Naive B cell (primary cell): ENCODE measurements at regions not wholly inside any gene's neighbourhood (a gene's known extent, or its start where the extent isn't known, plus 50 kb on each side); places are given as distances from the start of the nearest gene placed in this dataset.
"Not testable (repeated sequence)": the region's sequence is repeated elsewhere in the genome, so short reads cannot be mapped to it uniquely, and the experiment has no call there.

ENCODE experiments used
- ATAC-seq, 2 donors: fragments of 150-1000 bp; cut with Tn5 transposase; 2 replicates each; pipeline ENCODE4 v1.10.0; 2021; ENCODE audit warnings: low read depth in 2 of 2, mild to moderate bottlenecking in 2 of 2, moderate library complexity in 2 of 2
- DNase-seq: peaks from one replicate; pipeline ENCODE4 v3.0.0; 2022
- H3K27ac Mint-ChIP-seq, 6 donors: one replicate each; pipeline ENCODE4 v1.8.0; 2020 to 2022; ENCODE audit warnings: mild to moderate bottlenecking in 6 of 6, mixed read lengths in 6 of 6, moderate library complexity in 5 of 6, inconsistent platforms in 2 of 6
- H3K27me3 Mint-ChIP-seq, 3 donors: one replicate each; pipeline ENCODE4 v1.8.0; 2021 to 2022; ENCODE audit warnings: mixed read lengths in 3 of 3, mild to moderate bottlenecking in 1 of 3
- H3K36me3 Mint-ChIP-seq, 2 donors: one replicate each; pipeline ENCODE4 v1.8.0; 2020 to 2022; ENCODE audit warnings: mixed read lengths in 2 of 2, inconsistent platforms in 1 of 2, mild to moderate bottlenecking in 1 of 2
- H3K4me1 Mint-ChIP-seq, 3 donors: one replicate each; pipeline ENCODE4 v1.8.0; 2020 to 2022; ENCODE audit warnings: mixed read lengths in 3 of 3, inconsistent platforms in 1 of 3, mild to moderate bottlenecking in 1 of 3, moderate library complexity in 1 of 3
- H3K4me3 Mint-ChIP-seq, 8 donors: one replicate each; pipeline ENCODE4 v1.8.0; 2020 to 2022; ENCODE audit warnings: mild to moderate bottlenecking in 8 of 8, mixed read lengths in 8 of 8, moderate library complexity in 8 of 8, inconsistent platforms in 2 of 8
- H3K9me3 Mint-ChIP-seq, 7 donors: one replicate each; pipeline ENCODE4 v1.8.0; 2020 to 2022; ENCODE audit warnings: mixed read lengths in 7 of 7, mild to moderate bottlenecking in 5 of 7, inconsistent platforms in 2 of 7, moderate library complexity in 1 of 7

GRCh38 chr11:67795746-67796145, 121.3 kb upstream of the ALDH3B2 start:
- no peak overlapping the region for H3K4me3 Mint-ChIP-seq
- no peak for ATAC-seq
- peaks cover 6 to 15% (median 10%) of the 10 kb centered on the region in 3 donors for H3K4me1 Mint-ChIP-seq

GRCh38 chr11:67793750-67794149, 119.3 kb upstream of the ALDH3B2 start:
- H3K9me3 Mint-ChIP-seq, H3K27ac Mint-ChIP-seq, DNase-seq, H3K4me3 Mint-ChIP-seq, ATAC-seq, H3K27me3 Mint-ChIP-seq, H3K4me1 Mint-ChIP-seq, H3K36me3 Mint-ChIP-seq: not testable (repeated sequence)

More at GRCh38 chr11:67795746-67796145, 121.3 kb upstream of the ALDH3B2 start:
- Mint-ChIP-seq H3K9me3 (no peaks in the 10 kb centered on the region), H3K36me3 (no peaks in the 10 kb centered on the region), H3K27me3 (no peaks in the 10 kb centered on the region), H3K27ac (peak overlapping the region in 1 of 6 donors; percentile 15)
- DNase-seq, result no peak

- not testable (repeated sequence) for H3K4me3 Mint-ChIP-seq, ATAC-seq, H3K27me3 Mint-ChIP-seq, H3K9me3 Mint-ChIP-seq, H3K4me1 Mint-ChIP-seq, H3K36me3 Mint-ChIP-seq
- peak; percentile 57 for DNase-seq
- peak overlapping the region in 1 of 6 donors; percentile 53 for H3K27ac Mint-ChIP-seq
These were observed 118.0 kb upstream of the ALDH3B2 start for GRCh38 chr11:67792273-67792990.

- not testable (repeated sequence) for H3K4me3 Mint-ChIP-seq, H3K9me3 Mint-ChIP-seq, DNase-seq, H3K36me3 Mint-ChIP-seq, ATAC-seq, H3K27me3 Mint-ChIP-seq, H3K4me1 Mint-ChIP-seq
- H3K27ac Mint-ChIP-seq, result peak overlapping the region in 2 of 6 donors; percentile 92
These were observed 117.3 kb upstream of the ALDH3B2 start for GRCh38 chr11:67791598-67792170.

GRCh38 chr11:67788341-67788695, 113.9 kb upstream of the ALDH3B2 start:
- H3K4me1 Mint-ChIP-seq, H3K36me3 Mint-ChIP-seq, H3K27me3 Mint-ChIP-seq, H3K9me3 Mint-ChIP-seq, ATAC-seq, DNase-seq, H3K4me3 Mint-ChIP-seq: not testable (repeated sequence)
- peak overlapping the region in 1 of 6 donors; percentile 39 for H3K27ac Mint-ChIP-seq

DNA sequence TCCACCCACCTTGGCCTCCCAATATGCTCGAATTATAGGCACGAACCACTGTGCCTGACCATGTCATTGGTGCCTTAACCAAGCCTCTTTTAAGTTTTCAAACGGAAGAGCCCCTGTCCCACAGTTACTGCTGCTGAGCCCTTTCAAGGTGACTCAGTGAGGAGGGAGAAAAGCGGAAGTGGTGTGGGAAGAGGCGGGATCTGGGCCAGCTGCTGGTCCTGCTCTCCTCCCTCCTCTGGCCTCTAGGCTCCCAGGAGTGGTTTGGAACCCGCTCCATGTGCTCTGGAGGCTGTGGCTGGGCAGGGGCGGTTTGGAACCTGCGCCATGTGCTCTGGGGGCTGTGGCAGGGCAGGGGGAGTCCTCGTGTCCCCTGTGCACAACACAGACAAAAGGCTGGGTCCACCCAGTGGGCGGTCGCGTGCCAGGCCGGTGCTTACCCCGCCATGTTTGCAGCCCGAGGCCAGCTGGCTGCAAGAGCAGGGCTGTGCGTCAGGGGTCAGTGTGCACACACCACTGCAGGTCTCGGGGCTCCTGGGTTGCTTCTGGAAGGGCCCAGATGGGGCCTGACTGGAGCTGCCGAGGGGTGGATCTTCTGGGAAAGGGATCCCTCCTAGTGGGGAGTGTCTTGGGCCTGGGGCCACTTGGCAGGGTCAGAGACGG, 113.4 kb upstream of the ALDH3B2 start:
- not testable (repeated sequence) for DNase-seq, H3K4me1 Mint-ChIP-seq, H3K9me3 Mint-ChIP-seq, ATAC-seq, H3K4me3 Mint-ChIP-seq, H3K27me3 Mint-ChIP-seq, H3K36me3 Mint-ChIP-seq
- peak overlapping the region in 2 of 6 donors; percentile 9 to 39 for H3K27ac Mint-ChIP-seq

GRCh38 chr11:67781967-67782366, 107.5 kb upstream of the ALDH3B2 start:
- H3K4me1 Mint-ChIP-seq, H3K36me3 Mint-ChIP-seq, ATAC-seq, H3K4me3 Mint-ChIP-seq, H3K27ac Mint-ChIP-seq, DNase-seq, H3K9me3 Mint-ChIP-seq: not testable (repeated sequence)
- peaks cover 11 to 37% (median 27%) of the 10 kb centered on the region in 3 donors for H3K27me3 Mint-ChIP-seq

DNA sequence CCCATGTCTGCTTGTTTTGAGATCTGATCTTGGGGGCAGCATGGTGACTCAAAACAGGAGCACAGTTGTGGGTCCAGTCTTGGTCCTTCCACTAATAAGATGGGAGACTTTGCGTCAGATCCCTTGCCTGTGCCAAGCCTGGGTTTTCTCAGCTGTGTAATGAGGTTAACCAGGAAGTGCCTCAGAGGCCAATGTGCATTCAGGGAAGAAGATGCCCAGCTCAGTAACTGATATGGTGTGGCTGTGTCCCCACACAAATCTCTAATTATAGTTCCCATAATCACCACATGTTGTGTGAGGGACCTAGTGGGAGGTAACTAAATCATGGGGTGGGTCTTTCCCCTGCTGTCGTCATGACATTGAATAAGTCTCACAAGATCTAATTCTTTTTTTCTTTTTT, 107.1 kb upstream of the ALDH3B2 start:
- not testable (repeated sequence) for H3K4me1 Mint-ChIP-seq, H3K4me3 Mint-ChIP-seq, H3K27ac Mint-ChIP-seq, DNase-seq, H3K36me3 Mint-ChIP-seq, H3K9me3 Mint-ChIP-seq, ATAC-seq
- peaks cover 11 to 38% (median 28%) of the 10 kb centered on the region in 3 donors for H3K27me3 Mint-ChIP-seq

- Mint-ChIP-seq H3K27me3 (peaks cover 16 to 44% (median 42%) of the 10 kb centered on the region in 3 donors), H3K36me3 (no peaks in the 10 kb centered on the region), H3K4me3 (no peak overlapping the region), H3K27ac (no peak overlapping the region), H3K9me3 (peaks cover 0 to 4% (median 0%) of the 10 kb centered on the region in 7 donors), H3K4me1 (no peaks in the 10 kb centered on the region)
- ATAC-seq (no peak), DNase-seq (no peak)
These were observed 105.6 kb upstream of the ALDH3B2 start for GRCh38 chr11:67780056-67780455.

DNA sequence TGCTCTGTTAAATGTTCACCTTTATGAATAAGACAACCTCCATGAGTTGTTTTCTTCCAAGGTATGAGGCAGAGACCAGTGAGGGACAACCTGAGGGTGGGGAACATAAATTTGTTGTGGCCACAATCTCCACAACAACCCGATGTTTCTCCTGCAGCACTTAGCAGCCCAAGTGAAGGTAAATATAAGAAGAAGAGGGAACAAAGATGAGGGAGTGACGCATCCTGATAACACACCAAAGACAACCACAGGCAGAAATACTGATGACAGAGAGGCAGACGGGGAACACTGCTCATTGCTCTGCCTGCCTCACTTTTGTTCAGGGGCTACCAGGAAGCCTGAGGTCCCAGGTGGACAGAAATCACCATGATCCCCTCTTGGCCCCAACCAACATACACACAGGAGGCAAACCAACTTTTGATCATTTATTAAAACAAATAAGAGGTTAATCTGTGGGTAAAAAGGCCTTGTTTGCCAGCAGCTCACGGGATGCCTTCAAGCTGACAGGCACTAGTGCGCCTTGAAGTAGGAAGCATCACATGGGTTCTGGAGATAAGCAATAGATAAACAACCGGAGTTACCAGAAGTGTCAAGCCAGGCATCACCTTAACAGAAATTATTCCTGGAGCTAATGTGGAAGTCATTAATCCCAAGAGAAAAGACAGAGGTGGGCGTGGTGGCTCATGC, 104.9 kb upstream of the ALDH3B2 start:
- ATAC-seq, DNase-seq, H3K36me3 Mint-ChIP-seq, H3K4me1 Mint-ChIP-seq, H3K9me3 Mint-ChIP-seq, H3K4me3 Mint-ChIP-seq: not testable (repeated sequence)
- Mint-ChIP-seq H3K27ac (peak overlapping the region in 2 of 6 donors; percentile 6 to 58), H3K27me3 (peaks cover 23 to 51% (median 49%) of the 10 kb centered on the region in 3 donors)

DNA sequence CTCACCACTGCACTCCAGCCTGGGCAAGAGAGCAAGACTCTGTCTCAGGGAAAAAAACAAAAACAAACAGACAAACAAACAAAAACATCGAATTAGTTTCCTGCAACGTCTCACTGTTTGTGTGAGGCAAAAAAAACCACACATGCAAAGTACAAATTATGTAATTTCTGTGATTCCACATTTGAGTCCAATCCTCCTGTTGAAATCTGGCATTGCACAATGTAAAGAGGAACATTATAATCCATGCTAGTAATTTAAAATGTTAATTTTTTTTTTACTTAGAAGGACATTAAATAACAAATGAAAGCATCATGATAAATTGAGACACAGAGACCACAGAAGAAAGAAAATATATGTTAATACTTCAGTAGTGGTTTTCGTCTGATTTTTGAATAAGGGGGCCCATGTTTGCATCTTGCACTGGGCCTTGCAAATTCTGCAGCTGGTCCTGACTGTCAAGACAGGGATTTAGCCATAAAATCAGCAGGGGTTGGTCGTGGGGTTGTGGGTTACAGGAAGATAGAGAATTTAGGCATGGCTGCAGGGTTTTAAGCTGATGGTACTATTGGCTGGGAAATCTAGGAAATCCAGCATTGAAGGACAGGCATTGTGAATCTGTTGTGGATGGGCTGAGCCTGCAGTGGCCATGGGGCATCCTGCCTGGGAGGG, 102.6 kb upstream of the ALDH3B2 start:
- no peak overlapping the region for H3K4me3 Mint-ChIP-seq
- peak overlapping the region in 1 of 6 donors; percentile 77 for H3K27ac Mint-ChIP-seq
- peaks cover 0 to 2% (median 0%) of the 10 kb centered on the region in 7 donors for H3K9me3 Mint-ChIP-seq

DNA sequence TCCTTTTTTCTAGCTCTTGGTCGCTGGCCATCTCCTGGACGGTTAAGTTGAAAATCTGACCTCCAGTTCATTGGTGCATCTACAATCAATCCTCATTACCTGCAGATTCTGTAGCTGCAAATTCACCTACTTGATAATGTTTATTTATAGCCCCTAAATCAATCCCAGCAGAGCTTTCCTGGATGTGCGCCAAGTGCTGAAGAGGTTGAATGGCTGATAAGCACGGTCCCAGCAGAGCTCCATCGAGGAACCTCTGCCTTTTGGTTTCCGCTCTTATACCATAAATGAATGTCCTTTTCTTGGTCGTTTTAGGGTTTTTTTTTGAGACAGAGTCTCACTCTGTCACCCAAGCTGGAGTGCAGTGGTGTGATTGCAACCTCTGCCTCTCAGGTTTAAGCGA, 99.8 kb upstream of the ALDH3B2 start:
- H3K27me3 Mint-ChIP-seq, result peaks cover 27 to 54% (median 36%) of the 10 kb centered on the region in 3 donors
- DNase-seq, ATAC-seq, H3K9me3 Mint-ChIP-seq, H3K27ac Mint-ChIP-seq, H3K4me3 Mint-ChIP-seq, H3K36me3 Mint-ChIP-seq, H3K4me1 Mint-ChIP-seq: not testable (repeated sequence)

More for the DNA sequence above, 102.6 kb upstream of the ALDH3B2 start:
- H3K36me3 Mint-ChIP-seq, result no peaks in the 10 kb centered on the region
- H3K4me1 Mint-ChIP-seq, result no peaks in the 10 kb centered on the region
- ATAC-seq, result no peak
- H3K27me3 Mint-ChIP-seq, result peaks cover 33 to 64% (median 52%) of the 10 kb centered on the region in 3 donors
- no peak for DNase-seq
